GM13977 (cell line): ENCODE measurements at regions not wholly inside any gene's neighbourhood (a gene's known extent, or its start where the extent isn't known, plus 50 kb on each side); places are given as distances from the start of the nearest gene placed in this dataset.

Source experiments
- DNase-seq: peaks from one replicate; pipeline ENCODE4 v3.0.0; 2012; ENCODE audit warnings: low spot score
- CTCF ChIP-seq: IDR thresholded peaks from 2 replicates; pipeline ENCODE4 v1.5.1; 2012; ENCODE audit warnings: mild to moderate bottlenecking, control low read depth; ENCODE audit not compliant: insufficient read depth; ENCODE audit errors: extremely low read depth, missing control alignments
- in situ Hi-C: fragments of 300-500 bp; cut with MboI; formaldehyde crosslinking; loops from one replicate; pipeline ENCODE4 v1.12.0; 2022; ENCODE audit warnings: low sequenced_read_pairs, low pct_unique_long_range_greater_than_20kb, mixed read lengths, inconsistent platforms; ENCODE audit not compliant: unreplicated experiment

GRCh38 chr10:53088961-53089360 is 316.4 kb upstream of the MBL2 start:
- no peak for TF ChIP-seq CTCF
- in situ Hi-C loops: no loop called here
- no peak for DNase-seq

- DNase-seq: no peak
- no peak for TF ChIP-seq CTCF
- in situ Hi-C loops: no loop called here
These were observed 306.7 kb upstream of the MBL2 start for GRCh38 chr10:53079283-53079682.

- no peak for TF ChIP-seq CTCF
- in situ Hi-C loops: no loop called here
- DNase-seq: no peak
These were observed 304.4 kb upstream of the MBL2 start for GRCh38 chr10:53076948-53077347.

- no peak for TF ChIP-seq CTCF
- in situ Hi-C loops: no loop called here
- no peak for DNase-seq
These were observed 302.9 kb upstream of the MBL2 start for GRCh38 chr10:53075469-53075868.

- no peak for DNase-seq
- in situ Hi-C loops: no loop called here
- TF ChIP-seq CTCF: no peak
These were observed 299.6 kb upstream of the MBL2 start for GRCh38 chr10:53072144-53072543.

- no peak for DNase-seq
- in situ Hi-C loops: no loop called here
- no peak for TF ChIP-seq CTCF
These were observed 299.0 kb upstream of the MBL2 start for GRCh38 chr10:53071505-53072125.

GRCh38 chr10:53069013-53069412 is 296.4 kb upstream of the MBL2 start:
- no peak for TF ChIP-seq CTCF
- DNase-seq: no peak
- in situ Hi-C loops: no loop called here
